Upper lobe of right lung (tissue), 1 donor: ENCODE measurements at regions not wholly inside any gene's neighbourhood (a gene's known extent, or its start where the extent isn't known, plus 50 kb on each side); places are given as distances from the start of the nearest gene placed in this dataset.
"Not testable (repeated sequence)": the region's sequence is repeated elsewhere in the genome, so short reads cannot be mapped to it uniquely, and the experiment has no call there.

Experiments
- ATAC-seq: fragments of 200-7000 bp; cut with Tn5 transposase; one replicate; pipeline ENCODE4 v1.9.1; 2020; ENCODE audit warnings: mild to moderate bottlenecking, moderate library complexity
- DNase-seq: peaks from one replicate; pipeline ENCODE4 v3.0.0-alpha.2; 2020
- H3K27ac ChIP-seq: fragments of 200-600 bp; one replicate; pipeline ENCODE4 v1.8.0; 2022
- H3K27me3 ChIP-seq: fragments of 200-600 bp; one replicate; pipeline ENCODE4 v1.8.0; 2022; ENCODE audit warnings: mild to moderate bottlenecking
- H3K36me3 ChIP-seq: fragments of 200-600 bp; one replicate; pipeline ENCODE4 v1.8.0; 2022
- H3K4me1 ChIP-seq: fragments of 200-600 bp; one replicate; pipeline ENCODE4 v1.8.0; 2022
- H3K4me3 ChIP-seq: fragments of 200-600 bp; one replicate; pipeline ENCODE4 v1.8.0; 2022; ENCODE audit warnings: mild to moderate bottlenecking
- H3K9me3 ChIP-seq: fragments of 200-600 bp; one replicate; pipeline ENCODE4 v1.8.0; 2022
- CTCF ChIP-seq: fragments of 200-600 bp; IDR thresholded peaks from one replicate; pipeline ENCODE4 v1.8.0; 2022; ENCODE audit warnings: antibody characterized with exemption
- intact Hi-C: fragments of 100-400 bp; cut with DNase I; formaldehyde crosslinking; loops from one replicate; pipeline ENCODE4 v1.11.0; 2022
- donor health status: DM: no; HTN: yes; CAD: no; lungs with severe emphysema.

- H3K36me3 ChIP-seq: no peaks in the 10 kb centered on the region
- intact Hi-C loops: no loop called here
- H3K4me1 ChIP-seq: no peaks in the 10 kb centered on the region
- TF ChIP-seq CTCF: no peak
- H3K4me3 ChIP-seq: no peak overlapping the region
- ATAC-seq (peak; percentile 64), DNase-seq (no peak)
- H3K27ac ChIP-seq: no peak overlapping the region
- H3K9me3 ChIP-seq: no peaks in the 10 kb centered on the region
- H3K27me3 ChIP-seq: no peaks in the 10 kb centered on the region
These were observed 1016.1 kb downstream of the CDY1 start for GRCh38 chrY:26638063-26638462.

- DNase-seq: peak; percentile 46
- H3K36me3 ChIP-seq, ATAC-seq, H3K4me1 ChIP-seq, intact Hi-C loops, H3K27me3 ChIP-seq, H3K4me3 ChIP-seq, H3K27ac ChIP-seq: not testable (repeated sequence)
- H3K9me3 ChIP-seq: peaks cover 18% of the 10 kb centered on the region
These were observed 1023.9 kb downstream of the CDY1 start for GRCh38 chrY:26645856-26646255.

GRCh38 chrY:26648240-26648639 lies 1026.3 kb downstream of the CDY1 start:
- DNase-seq, intact Hi-C loops, H3K27ac ChIP-seq, H3K36me3 ChIP-seq, H3K4me1 ChIP-seq, H3K27me3 ChIP-seq, ATAC-seq, H3K4me3 ChIP-seq: not testable (repeated sequence)
- H3K9me3 ChIP-seq: peaks cover 18% of the 10 kb centered on the region

GRCh38 chrY:26664245-26664644 lies 1042.3 kb downstream of the CDY1 start:
- H3K27me3 ChIP-seq, intact Hi-C loops, H3K9me3 ChIP-seq, H3K27ac ChIP-seq, H3K4me3 ChIP-seq, H3K36me3 ChIP-seq, H3K4me1 ChIP-seq, DNase-seq: not testable (repeated sequence)
- peak; percentile 58 for ATAC-seq

GRCh38 chrY:26666691-26667090 lies 1044.8 kb downstream of the CDY1 start:
- H3K9me3 ChIP-seq: peaks cover 22% of the 10 kb centered on the region
- H3K36me3 ChIP-seq, intact Hi-C loops, H3K4me3 ChIP-seq, H3K27ac ChIP-seq, H3K27me3 ChIP-seq, H3K4me1 ChIP-seq: not testable (repeated sequence)
- DNase-seq: peak; percentile 53
- peak; percentile 50 for ATAC-seq

- intact Hi-C loops, H3K4me1 ChIP-seq: not testable (repeated sequence)
These were observed 1047.3 kb downstream of the CDY1 start for GRCh38 chrY:26669243-26669642.

GRCh38 chrY:26670360-26670871 lies 1048.5 kb downstream of the CDY1 start:
- ATAC-seq: peak; percentile 81
- H3K36me3 ChIP-seq, intact Hi-C loops, H3K4me1 ChIP-seq, H3K27ac ChIP-seq, H3K4me3 ChIP-seq, H3K27me3 ChIP-seq: not testable (repeated sequence)
- H3K9me3 ChIP-seq: peaks cover 22% of the 10 kb centered on the region
- peak; percentile 70 for DNase-seq

More at GRCh38 chrY:26669243-26669642, 1047.3 kb downstream of the CDY1 start:
- not testable (repeated sequence) for H3K27me3 ChIP-seq, H3K36me3 ChIP-seq, H3K27ac ChIP-seq, DNase-seq, H3K4me3 ChIP-seq, ATAC-seq
- peaks cover 22% of the 10 kb centered on the region for H3K9me3 ChIP-seq

GRCh38 chrY:26670881-26671879 lies 1049.3 kb downstream of the CDY1 start:
- H3K4me1 ChIP-seq, H3K27me3 ChIP-seq, H3K27ac ChIP-seq, H3K36me3 ChIP-seq, H3K4me3 ChIP-seq, intact Hi-C loops: not testable (repeated sequence)
- DNase-seq: peak; percentile 75
- H3K9me3 ChIP-seq: peaks cover 22% of the 10 kb centered on the region
- ATAC-seq: peak; percentile 88
